Endothelial cell of umbilical vein (primary cell): ENCODE measurements at regions not wholly inside any gene's neighbourhood (a gene's known extent, or its start where the extent isn't known, plus 50 kb on each side); places are given as distances from the start of the nearest gene placed in this dataset.

ENCODE experiments used
- BruUV-seq: library from RNA; stranded (reverse); fragments of 400-500 nt; replicated peaks from 2 replicates; lab custom pipeline; 2021; lab: Mats Ljungman, UMichigan
- CTCF ChIA-PET: fragments of 300-600, 350-600 bp; sonication (Branson Sonifier 250); formaldehyde crosslinking; loops from one replicate; lab custom pipeline; 2021; ENCODE audit warnings: antibody characterized with exemption, inconsistent platforms; lab: Charles Lee
- POLR2A ChIA-PET: fragments of 300-600, 350-600 bp; sonication (Branson Sonifier 250); formaldehyde crosslinking; loops from one replicate; lab custom pipeline; 2021; ENCODE audit warnings: antibody characterized with exemption, inconsistent platforms; lab: Charles Lee
- DNase-seq: peaks from one replicate; pipeline ENCODE4 v3.0.0-alpha.2; 2011; ENCODE audit warnings: low read depth, low spot score
- FAIRE-seq: peaks from 2 replicates; lab custom pipeline; 2011; peaks lifted over from hg19 to GRCh38; lab: Jason Lieb, UNC
- H2AFZ ChIP-seq: 2 replicates; pipeline ENCODE4 v1.6.0; 2012; ENCODE audit warnings: low read depth, low read length, control low read depth, inconsistent platforms
- H3K27ac ChIP-seq: 2 replicates; pipeline ENCODE4 v1.5.1; 2011; ENCODE audit warnings: low read depth, mild to moderate bottlenecking, control low read depth, low read length, moderate library complexity; ENCODE audit not compliant: insufficient read depth
- H3K27me3 ChIP-seq, 2 experiments: 2 replicates each; pipeline versions ENCODE4 v1.6.0 to v1.6.1; 2011; ENCODE audit warnings: low read length in 2 of 2, mixed read lengths in 1 of 2; ENCODE audit not compliant: control insufficient read depth in 2 of 2, insufficient read depth in 2 of 2
- H3K36me3 ChIP-seq, 2 experiments: 2 replicates in 1 of 2; 3 replicates in 1 of 2; pipeline ENCODE4 v1.5.1; 2011; ENCODE audit warnings: low read length in 2 of 2, mild to moderate bottlenecking in 1 of 2, moderate library complexity in 1 of 2; ENCODE audit not compliant: control insufficient read depth in 2 of 2, insufficient read depth in 2 of 2; ENCODE audit errors: extremely low read depth in 1 of 2
- H3K4me1 ChIP-seq: 3 replicates; pipeline ENCODE4 v1.5.1; 2011; ENCODE audit warnings: mild to moderate bottlenecking, low read length; ENCODE audit not compliant: control insufficient read depth, insufficient read depth; ENCODE audit errors: extremely low read depth
- H3K4me2 ChIP-seq: 2 replicates; pipeline ENCODE4 v1.6.1; 2011; ENCODE audit warnings: low read length, control low read depth, mixed read lengths; ENCODE audit not compliant: insufficient read depth
- H3K4me3 ChIP-seq, 3 experiments: fragments of 200-600 bp in 1 of 3; sonication (generic), shearing (Covaris generic) in 1 of 3; replicated peaks in 1 of 3; 2 replicates each; pipeline ENCODE4 v1.5.1; 2011 to 2016; ENCODE audit warnings: control low read depth in 3 of 3, low read length in 3 of 3, mild to moderate bottlenecking in 2 of 3, inconsistent platforms in 1 of 3, low read depth in 1 of 3, moderate library complexity in 1 of 3; ENCODE audit not compliant: insufficient read depth in 1 of 3
- H3K79me2 ChIP-seq: 2 replicates; pipeline ENCODE4 v1.6.0; 2012; ENCODE audit warnings: low read length, inconsistent platforms; ENCODE audit not compliant: control insufficient read depth, insufficient read depth
- H3K9ac ChIP-seq: replicated peaks from 2 replicates; pipeline ENCODE3; 2011; ENCODE audit warnings: low read length, control low read depth; ENCODE audit not compliant: insufficient read depth; ENCODE audit errors: extremely low read depth
- H3K9me1 ChIP-seq: replicated peaks from 3 replicates; pipeline ENCODE4 v1.6.0; 2011; ENCODE audit warnings: mild to moderate bottlenecking, low read length; ENCODE audit not compliant: control insufficient read depth, insufficient read depth; ENCODE audit errors: extremely low read depth
- H3K9me3 ChIP-seq: replicated peaks from 2 replicates; pipeline ENCODE4 v1.5.1; 2012; ENCODE audit warnings: low read length, inconsistent platforms; ENCODE audit not compliant: control insufficient read depth, insufficient read depth
- H4K20me1 ChIP-seq: replicated peaks from 2 replicates; pipeline ENCODE3; 2011; ENCODE audit warnings: mild to moderate bottlenecking, low read length; ENCODE audit not compliant: control insufficient read depth, insufficient read depth; ENCODE audit errors: extremely low read depth
- CTCF ChIP-seq, 2 donors: IDR thresholded peaks; 1 replicate in 1 of 2; 2 replicates in 1 of 2; pipeline ENCODE4 v1.5.1; 2011; ENCODE audit warnings: low read length in 2 of 2, mild to moderate bottlenecking in 2 of 2, moderate library complexity in 2 of 2, control low read depth in 1 of 2, inconsistent platforms in 1 of 2, low read depth in 1 of 2; ENCODE audit not compliant: insufficient read depth in 1 of 2; ENCODE audit errors: extremely low read depth in 1 of 2
- EZH2 ChIP-seq: IDR thresholded peaks from 2 replicates; pipeline ENCODE4 v1.6.1; 2012; ENCODE audit warnings: borderline replicate concordance, low read depth, mild to moderate bottlenecking, moderate library complexity, low read length, inconsistent platforms; ENCODE audit not compliant: severe bottlenecking
- FOS ChIP-seq: IDR thresholded peaks from 2 replicates; pipeline ENCODE4 v1.6.1; 2011; ENCODE audit warnings: mild to moderate bottlenecking, low read length, moderate library complexity, borderline replicate concordance; ENCODE audit not compliant: insufficient read depth
- JUN ChIP-seq: IDR thresholded peaks from 2 replicates; pipeline ENCODE4 v1.6.1; 2011; ENCODE audit warnings: borderline replicate concordance, low read depth; ENCODE audit not compliant: insufficient read length, insufficient read depth
- MAX ChIP-seq: IDR thresholded peaks from 2 replicates; pipeline ENCODE4 v1.6.1; 2011; ENCODE audit not compliant: insufficient read depth, insufficient read length
- MYC ChIP-seq: IDR thresholded peaks from one replicate; pipeline ENCODE4 v1.6.1; 2011; ENCODE audit warnings: mild to moderate bottlenecking, low read depth, low read length
- POLR2A ChIP-seq: IDR thresholded peaks from 2 replicates; pipeline ENCODE4 v1.6.1; 2012; ENCODE audit warnings: low read depth, mild to moderate bottlenecking, control low read depth, low read length
- dilution Hi-C: fragments of 300-500 bp; cut with MboI; formaldehyde crosslinking; loops from one replicate; pipeline ENCODE4 v1.15.0; 2019; ENCODE audit warnings: low sequenced_read_pairs; ENCODE audit not compliant: extremely low pct_ligation_motif_present
- intact Hi-C: fragments of 100-400 bp; cut with micrococcal nuclease; formaldehyde crosslinking; loops from one replicate; pipeline ENCODE4 v1.10.0; 2022

- Histone ChIP-seq H3K9me1 (no peaks in the 10 kb centered on the region), H3K4me1 (no peaks in the 10 kb centered on the region), H3K36me3 (no peaks in the 10 kb centered on the region), H4K20me1 (no peaks in the 10 kb centered on the region), H3K9me3 (no peaks in the 10 kb centered on the region), H3K9ac (no peak overlapping the region), H3K4me2 (no peak overlapping the region), H3K4me3 (no peak overlapping the region), H3K27me3 (peaks cover 4 to 8% of the 10 kb centered on the region in 2 experiments), H3K27ac (no peak overlapping the region), H2AFZ (no peak overlapping the region), H3K79me2 (no peaks in the 10 kb centered on the region)
- CTCF ChIA-PET: interaction anchor here (1.2 to 1.3 kb wide), 2 partner anchors 11 to 154 kb away, joined by 3 to 5 read pairs; no protein-coding TSS in a partner anchor
- DNase-seq (no peak), FAIRE-seq (no peak)
- TF ChIP-seq CTCF (IDR thresholded peaks at IDR 0.05; ENCODE audit: extremely low read depth in 1 of 2, insufficient read depth in 1 of 2, low read depth in 1 of 2, low read length in 2 of 2) (peak in 1 of 2 donors; percentile 15), FOS (no peak), MAX (no peak), JUN (no peak), POLR2A (no peak), EZH2 (no peak), MYC (no peak)
- intact Hi-C loops: no loop called here
- dilution Hi-C loops: no loop called here
- POLR2A ChIA-PET: no interaction called here
- BruUV-seq: no TSS peak
Observed at GRCh38 chr10:2992401-2993198, 74.7 kb upstream of the PFKP start.
